Liver (tissue), 3 donors: ENCODE measurements at regions not wholly inside any gene's neighbourhood (a gene's known extent, or its start where the extent isn't known, plus 50 kb on each side); places are given as distances from the start of the nearest gene placed in this dataset.

Source experiments
- FOXA1 ChIP-seq: IDR thresholded peaks from 2 replicates; pipeline ENCODE4 v1.6.1; 2016; ENCODE audit warnings: antibody characterized with exemption
- FOXA2 ChIP-seq: IDR thresholded peaks from 2 replicates; pipeline ENCODE4 v1.6.1; 2016; ENCODE audit warnings: antibody characterized with exemption
- GABPA ChIP-seq, 2 donors: IDR thresholded peaks in 1 of 2; conservative IDR thresholded peaks in 1 of 2; 2 replicates each; pipeline ENCODE4 v1.6.1; 2016; ENCODE audit warnings: antibody characterized with exemption in 2 of 2, mild to moderate bottlenecking in 1 of 2, moderate library complexity in 1 of 2
- JUND ChIP-seq, 2 donors: IDR thresholded peaks; 2 replicates each; pipeline ENCODE4 v1.6.1; 2016; ENCODE audit warnings: antibody characterized with exemption in 2 of 2
- RAD21 ChIP-seq, 2 donors: IDR thresholded peaks; 2 replicates each; pipeline ENCODE4 v1.6.1; 2016; ENCODE audit warnings: antibody characterized with exemption in 2 of 2, mild to moderate bottlenecking in 2 of 2
- RXRA ChIP-seq, 2 donors: IDR thresholded peaks; 2 replicates each; pipeline ENCODE4 v1.6.1; 2017 to 2018; ENCODE audit warnings: antibody characterized with exemption in 2 of 2, mild to moderate bottlenecking in 1 of 2
- TAF1 ChIP-seq: conservative IDR thresholded peaks from 2 replicates; pipeline ENCODE4 v1.6.1; 2016; ENCODE audit warnings: antibody characterized with exemption, mild to moderate bottlenecking
- YY1 ChIP-seq: IDR thresholded peaks from 2 replicates; pipeline ENCODE4 v1.6.1; 2016; ENCODE audit warnings: antibody characterized with exemption, mild to moderate bottlenecking
- TF ChIP-seq, protein P1 (sequence below): fragments of 150-350 bp; IDR thresholded peaks from 2 replicates; pipeline ENCODE4 v1.5.1; 2017; ENCODE audit warnings: improper control_type of control experiment, low read depth, low read length; ENCODE audit not compliant: missing input control
- TF ChIP-seq, protein P2 (sequence below): IDR thresholded peaks from 2 replicates; pipeline ENCODE4 v1.6.1; 2016; ENCODE audit warnings: antibody characterized with exemption
- TF ChIP-seq, protein P3 (sequence below): IDR thresholded peaks from 2 replicates; pipeline ENCODE4 v1.6.1; 2016; ENCODE audit warnings: antibody characterized with exemption
- TF ChIP-seq, protein P4 (sequence below): IDR thresholded peaks from 2 replicates; pipeline ENCODE4 v1.6.1; 2016; ENCODE audit warnings: antibody characterized with exemption, mild to moderate bottlenecking
- TF ChIP-seq, protein P5 (sequence below): IDR thresholded peaks from 2 replicates; pipeline ENCODE4 v1.6.1; 2016; ENCODE audit warnings: antibody characterized with exemption
- donor health status: healthy.
- donor health status: healthy.

DNA sequence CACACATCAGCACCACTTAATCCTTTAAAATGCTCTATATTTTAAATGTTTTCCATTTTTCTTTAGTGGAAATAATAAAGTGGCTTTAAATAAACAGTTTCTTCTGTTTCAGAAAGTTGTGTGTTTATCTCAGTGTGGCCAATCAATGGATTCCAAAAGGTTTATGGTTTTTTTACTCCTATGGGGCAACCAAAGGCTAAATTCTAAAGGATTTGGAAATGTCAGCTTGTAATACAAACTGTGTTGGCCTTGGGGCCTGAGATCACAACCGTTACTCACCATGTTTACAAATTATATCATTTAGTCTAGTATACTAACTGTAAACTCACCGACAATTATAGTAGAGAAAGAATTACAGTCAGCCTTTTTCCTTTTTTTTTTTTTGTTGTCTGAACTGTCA, 827.2 kb downstream of the EPHA4 start:
- TF ChIP-seq, protein P1, sequence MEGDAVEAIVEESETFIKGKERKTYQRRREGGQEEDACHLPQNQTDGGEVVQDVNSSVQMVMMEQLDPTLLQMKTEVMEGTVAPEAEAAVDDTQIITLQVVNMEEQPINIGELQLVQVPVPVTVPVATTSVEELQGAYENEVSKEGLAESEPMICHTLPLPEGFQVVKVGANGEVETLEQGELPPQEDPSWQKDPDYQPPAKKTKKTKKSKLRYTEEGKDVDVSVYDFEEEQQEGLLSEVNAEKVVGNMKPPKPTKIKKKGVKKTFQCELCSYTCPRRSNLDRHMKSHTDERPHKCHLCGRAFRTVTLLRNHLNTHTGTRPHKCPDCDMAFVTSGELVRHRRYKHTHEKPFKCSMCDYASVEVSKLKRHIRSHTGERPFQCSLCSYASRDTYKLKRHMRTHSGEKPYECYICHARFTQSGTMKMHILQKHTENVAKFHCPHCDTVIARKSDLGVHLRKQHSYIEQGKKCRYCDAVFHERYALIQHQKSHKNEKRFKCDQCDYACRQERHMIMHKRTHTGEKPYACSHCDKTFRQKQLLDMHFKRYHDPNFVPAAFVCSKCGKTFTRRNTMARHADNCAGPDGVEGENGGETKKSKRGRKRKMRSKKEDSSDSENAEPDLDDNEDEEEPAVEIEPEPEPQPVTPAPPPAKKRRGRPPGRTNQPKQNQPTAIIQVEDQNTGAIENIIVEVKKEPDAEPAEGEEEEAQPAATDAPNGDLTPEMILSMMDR = no peak
- TF ChIP-seq, protein P2, sequence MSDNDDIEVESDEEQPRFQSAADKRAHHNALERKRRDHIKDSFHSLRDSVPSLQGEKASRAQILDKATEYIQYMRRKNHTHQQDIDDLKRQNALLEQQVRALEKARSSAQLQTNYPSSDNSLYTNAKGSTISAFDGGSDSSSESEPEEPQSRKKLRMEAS = no peak
- TF ChIP-seq GABPA (IDR thresholded peaks at IDR 0.05 in 1 of 2, conservative IDR thresholded peaks at IDR 0.05 in 1 of 2) (no peak), RAD21 (IDR thresholded peaks at IDR 0.05) (no peak), YY1 (no peak), JUND (IDR thresholded peaks at IDR 0.05) (no peak), RXRA (IDR thresholded peaks at IDR 0.05) (no peak), TAF1 (no peak), FOXA1 (no peak), FOXA2 (no peak)
- TF ChIP-seq, protein P3, sequence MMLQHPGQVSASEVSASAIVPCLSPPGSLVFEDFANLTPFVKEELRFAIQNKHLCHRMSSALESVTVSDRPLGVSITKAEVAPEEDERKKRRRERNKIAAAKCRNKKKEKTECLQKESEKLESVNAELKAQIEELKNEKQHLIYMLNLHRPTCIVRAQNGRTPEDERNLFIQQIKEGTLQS = no peak
- TF ChIP-seq, protein P4, sequence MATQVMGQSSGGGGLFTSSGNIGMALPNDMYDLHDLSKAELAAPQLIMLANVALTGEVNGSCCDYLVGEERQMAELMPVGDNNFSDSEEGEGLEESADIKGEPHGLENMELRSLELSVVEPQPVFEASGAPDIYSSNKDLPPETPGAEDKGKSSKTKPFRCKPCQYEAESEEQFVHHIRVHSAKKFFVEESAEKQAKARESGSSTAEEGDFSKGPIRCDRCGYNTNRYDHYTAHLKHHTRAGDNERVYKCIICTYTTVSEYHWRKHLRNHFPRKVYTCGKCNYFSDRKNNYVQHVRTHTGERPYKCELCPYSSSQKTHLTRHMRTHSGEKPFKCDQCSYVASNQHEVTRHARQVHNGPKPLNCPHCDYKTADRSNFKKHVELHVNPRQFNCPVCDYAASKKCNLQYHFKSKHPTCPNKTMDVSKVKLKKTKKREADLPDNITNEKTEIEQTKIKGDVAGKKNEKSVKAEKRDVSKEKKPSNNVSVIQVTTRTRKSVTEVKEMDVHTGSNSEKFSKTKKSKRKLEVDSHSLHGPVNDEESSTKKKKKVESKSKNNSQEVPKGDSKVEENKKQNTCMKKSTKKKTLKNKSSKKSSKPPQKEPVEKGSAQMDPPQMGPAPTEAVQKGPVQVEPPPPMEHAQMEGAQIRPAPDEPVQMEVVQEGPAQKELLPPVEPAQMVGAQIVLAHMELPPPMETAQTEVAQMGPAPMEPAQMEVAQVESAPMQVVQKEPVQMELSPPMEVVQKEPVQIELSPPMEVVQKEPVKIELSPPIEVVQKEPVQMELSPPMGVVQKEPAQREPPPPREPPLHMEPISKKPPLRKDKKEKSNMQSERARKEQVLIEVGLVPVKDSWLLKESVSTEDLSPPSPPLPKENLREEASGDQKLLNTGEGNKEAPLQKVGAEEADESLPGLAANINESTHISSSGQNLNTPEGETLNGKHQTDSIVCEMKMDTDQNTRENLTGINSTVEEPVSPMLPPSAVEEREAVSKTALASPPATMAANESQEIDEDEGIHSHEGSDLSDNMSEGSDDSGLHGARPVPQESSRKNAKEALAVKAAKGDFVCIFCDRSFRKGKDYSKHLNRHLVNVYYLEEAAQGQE = no peak
- TF ChIP-seq, protein P5, sequence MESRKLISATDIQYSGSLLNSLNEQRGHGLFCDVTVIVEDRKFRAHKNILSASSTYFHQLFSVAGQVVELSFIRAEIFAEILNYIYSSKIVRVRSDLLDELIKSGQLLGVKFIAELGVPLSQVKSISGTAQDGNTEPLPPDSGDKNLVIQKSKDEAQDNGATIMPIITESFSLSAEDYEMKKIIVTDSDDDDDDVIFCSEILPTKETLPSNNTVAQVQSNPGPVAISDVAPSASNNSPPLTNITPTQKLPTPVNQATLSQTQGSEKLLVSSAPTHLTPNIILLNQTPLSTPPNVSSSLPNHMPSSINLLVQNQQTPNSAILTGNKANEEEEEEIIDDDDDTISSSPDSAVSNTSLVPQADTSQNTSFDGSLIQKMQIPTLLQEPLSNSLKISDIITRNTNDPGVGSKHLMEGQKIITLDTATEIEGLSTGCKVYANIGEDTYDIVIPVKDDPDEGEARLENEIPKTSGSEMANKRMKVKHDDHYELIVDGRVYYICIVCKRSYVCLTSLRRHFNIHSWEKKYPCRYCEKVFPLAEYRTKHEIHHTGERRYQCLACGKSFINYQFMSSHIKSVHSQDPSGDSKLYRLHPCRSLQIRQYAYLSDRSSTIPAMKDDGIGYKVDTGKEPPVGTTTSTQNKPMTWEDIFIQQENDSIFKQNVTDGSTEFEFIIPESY = no peak
